ENCODE measurements at regions not wholly inside any gene's neighbourhood (a gene's known extent, or its start where the extent isn't known, plus 50 kb on each side); places are given as distances from the start of the nearest gene placed in this dataset.

DNA sequence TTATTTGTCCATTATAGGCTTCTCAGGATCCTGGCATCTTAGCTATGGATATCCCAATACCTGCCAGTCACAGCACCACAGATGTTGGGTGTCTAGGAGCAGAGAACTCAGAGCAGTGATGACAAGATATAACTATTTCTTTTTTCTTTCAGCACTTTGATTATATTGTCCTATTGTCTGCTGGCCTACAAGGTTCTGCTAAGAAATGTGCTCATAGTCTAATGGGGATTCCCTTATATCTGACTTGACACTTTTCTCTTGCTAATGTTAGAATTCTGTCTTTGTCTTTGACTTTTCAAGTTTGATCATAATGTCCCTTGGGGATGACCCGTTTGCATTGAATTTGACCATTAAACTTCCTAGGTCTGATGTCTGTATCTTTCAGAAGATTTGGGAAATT lies 270.4 kb downstream of the OGFRL1 start:
- Histone ChIP-seq H3K27ac (no peak overlapping the region), H3K4me1 (no peaks in the 10 kb centered on the region), H3K9me3 (peaks cover 23 to 39% of the 10 kb centered on the region in 2 donors), H3K4me3 (no peak overlapping the region), H3K27me3 (no peaks in the 10 kb centered on the region), H3K36me3 (no peaks in the 10 kb centered on the region)
- intact Hi-C loops (cut with DNase I; ENCODE audit: low total_unique reads): no loop called here
- TF ChIP-seq POLR2A (IDR thresholded peaks at IDR 0.05) (no peak), POLR2AphosphoS5 (IDR thresholded peaks at IDR 0.05) (no peak), CTCF (IDR thresholded peaks at IDR 0.05) (no peak)
- no peak for DNase-seq (ENCODE audit: low spot score in 2 of 2)

DNA sequence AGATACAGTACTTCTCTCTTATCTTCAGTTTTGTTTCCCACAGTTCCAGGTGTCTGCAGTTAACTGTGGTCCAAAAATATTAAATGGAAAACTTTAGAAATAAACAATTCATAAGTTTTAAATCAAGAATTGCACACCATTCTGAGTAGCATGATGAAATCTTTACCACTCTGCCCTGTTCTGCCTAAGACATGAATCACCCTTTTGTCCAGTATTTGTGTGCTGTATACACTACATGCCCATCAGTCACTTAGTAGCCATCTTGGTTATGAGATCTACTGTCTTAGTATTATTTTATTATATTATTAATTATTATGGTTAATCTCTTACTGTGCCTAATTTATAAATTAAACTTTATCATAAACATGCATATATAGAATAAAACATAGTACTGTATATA lies 279.0 kb downstream of the OGFRL1 start:
- Histone ChIP-seq H3K36me3 (no peaks in the 10 kb centered on the region), H3K27ac (no peak overlapping the region), H3K27me3 (no peaks in the 10 kb centered on the region), H3K9me3 (no peaks in the 10 kb centered on the region), H3K4me1 (no peaks in the 10 kb centered on the region), H3K4me3 (no peak overlapping the region)
- TF ChIP-seq POLR2A (IDR thresholded peaks at IDR 0.05) (no peak), CTCF (IDR thresholded peaks at IDR 0.05) (no peak), POLR2AphosphoS5 (IDR thresholded peaks at IDR 0.05) (no peak)
- DNase-seq (ENCODE audit: low spot score in 2 of 2): no peak
- intact Hi-C loops (cut with DNase I; ENCODE audit: low total_unique reads): no loop called here

GRCh38 chr6:71577766-71578165 lies 289.2 kb downstream of the OGFRL1 start:
- Histone ChIP-seq H3K4me3 (no peak overlapping the region), H3K4me1 (no peaks in the 10 kb centered on the region), H3K27me3 (no peaks in the 10 kb centered on the region), H3K27ac (no peak overlapping the region), H3K9me3 (no peaks in the 10 kb centered on the region), H3K36me3 (no peaks in the 10 kb centered on the region)
- DNase-seq (ENCODE audit: low spot score in 2 of 2): no peak
- TF ChIP-seq POLR2AphosphoS5 (IDR thresholded peaks at IDR 0.05) (no peak), CTCF (IDR thresholded peaks at IDR 0.05) (no peak), POLR2A (IDR thresholded peaks at IDR 0.05) (no peak)
- intact Hi-C loops (cut with DNase I; ENCODE audit: low total_unique reads): no loop called here

DNA sequence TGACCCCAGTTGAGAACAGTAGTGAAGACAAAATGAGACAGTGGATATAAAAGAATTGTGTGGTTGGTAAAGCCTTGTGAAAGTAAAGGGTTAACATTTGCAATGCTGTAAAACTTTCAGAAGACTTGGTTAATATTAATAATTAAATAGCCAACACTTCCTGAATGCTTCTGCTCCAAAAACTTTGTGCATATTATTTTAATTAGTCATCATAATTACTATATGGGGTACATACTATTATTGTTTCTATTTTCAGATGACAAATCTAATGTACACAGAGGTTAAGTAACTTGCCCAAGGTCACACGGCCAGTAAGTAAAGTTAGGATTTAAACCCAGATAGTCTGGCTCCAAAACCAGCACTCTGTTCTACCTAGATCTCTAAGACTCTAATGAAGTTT lies 291.3 kb downstream of the OGFRL1 start:
- Histone ChIP-seq H3K27me3 (no peaks in the 10 kb centered on the region), H3K4me1 (no peaks in the 10 kb centered on the region), H3K9me3 (no peaks in the 10 kb centered on the region), H3K36me3 (no peaks in the 10 kb centered on the region), H3K27ac (no peak overlapping the region), H3K4me3 (no peak overlapping the region)
- intact Hi-C loops (cut with DNase I; ENCODE audit: low total_unique reads): no loop called here
- TF ChIP-seq POLR2A (IDR thresholded peaks at IDR 0.05) (no peak), POLR2AphosphoS5 (IDR thresholded peaks at IDR 0.05) (no peak), CTCF (IDR thresholded peaks at IDR 0.05) (no peak)
- no peak for DNase-seq (ENCODE audit: low spot score in 2 of 2)

- H3K4me1 ChIP-seq: no peaks in the 10 kb centered on the region
- no peak for DNase-seq (ENCODE audit: low spot score in 2 of 2)
- no peak overlapping the region for H3K27ac ChIP-seq
- H3K4me3 ChIP-seq: no peak overlapping the region
- intact Hi-C loops (cut with DNase I; ENCODE audit: low total_unique reads): no loop called here
- H3K9me3 ChIP-seq: no peaks in the 10 kb centered on the region
- H3K36me3 ChIP-seq: no peaks in the 10 kb centered on the region
- no peaks in the 10 kb centered on the region for H3K27me3 ChIP-seq
- no peak for TF ChIP-seq POLR2AphosphoS5 (IDR thresholded peaks at IDR 0.05)
- no peak for TF ChIP-seq CTCF (IDR thresholded peaks at IDR 0.05)
- TF ChIP-seq POLR2A (IDR thresholded peaks at IDR 0.05): no peak
Measured at GRCh38 chr6:71582820-71583219, 294.2 kb downstream of the OGFRL1 start.

All from breast epithelium (tissue), 4 donors.